Lung (tissue), 10 donors: ENCODE measurements at regions not wholly inside any gene's neighbourhood (a gene's known extent, or its start where the extent isn't known, plus 50 kb on each side); places are given as distances from the start of the nearest gene placed in this dataset. TPM values are rescaled to one million over a fixed set of nuclear protein-coding genes. Genes with fewer than 3 reads are reported as not detected.
"Not testable (repeated sequence)": the region's sequence is repeated elsewhere in the genome, so short reads cannot be mapped to it uniquely, and the experiment has no call there.

Experiments
- ATAC-seq: fragments of 200-7000 bp; cut with Tn5 transposase; one replicate; pipeline ENCODE4 v1.9.1; 2020; ENCODE audit warnings: moderate number of reproducible peaks; ENCODE audit not compliant: insufficient read depth, low FRiP score
- DNase-seq, 3 donors: peaks; one replicate each; pipeline ENCODE4 v3.0.0-alpha.2; 2013 to 2017
- H3K27ac ChIP-seq, 2 donors: one replicate each; pipeline ENCODE4 v1.5.1; 2013; ENCODE audit warnings: mild to moderate bottlenecking in 2 of 2, moderate library complexity in 2 of 2, control low read depth in 1 of 2, inconsistent platforms in 1 of 2, low read depth in 1 of 2, low read length in 1 of 2
- H3K27me3 ChIP-seq, 3 donors: one replicate each; pipeline ENCODE4 v1.5.1; 2013; ENCODE audit warnings: low read length in 2 of 3; ENCODE audit not compliant: control insufficient read depth in 3 of 3, insufficient read depth in 3 of 3
- H3K36me3 ChIP-seq, 4 donors: one replicate each; pipeline ENCODE4 v1.5.1; 2013; ENCODE audit warnings: low read length in 4 of 4, mild to moderate bottlenecking in 1 of 4, moderate library complexity in 1 of 4; ENCODE audit not compliant: control insufficient read depth in 4 of 4, insufficient read depth in 4 of 4
- H3K4me1 ChIP-seq, 5 donors: one replicate each; pipeline ENCODE4 v1.5.1; 2013; ENCODE audit warnings: low read length in 5 of 5, mild to moderate bottlenecking in 2 of 5, moderate library complexity in 1 of 5; ENCODE audit not compliant: control insufficient read depth in 5 of 5, insufficient read depth in 5 of 5
- H3K4me3 ChIP-seq: one replicate; pipeline ENCODE4 v1.5.1; 2013; ENCODE audit warnings: mild to moderate bottlenecking, control low read depth, moderate library complexity
- H3K9ac ChIP-seq, 2 donors: one replicate each; pipeline ENCODE4 v1.5.1; 2013; ENCODE audit warnings: low read length in 2 of 2, control low read depth in 1 of 2; ENCODE audit not compliant: insufficient read depth in 1 of 2
- H3K9me3 ChIP-seq, 4 donors: one replicate each; pipeline ENCODE4 v1.5.1; 2013; ENCODE audit warnings: low read length in 3 of 4, mild to moderate bottlenecking in 1 of 4, moderate library complexity in 1 of 4; ENCODE audit not compliant: control insufficient read depth in 4 of 4, insufficient read depth in 3 of 4
- WGBS, 2 donors: extraction: QIAGEN DNeasy Blood & Tissue Kit; methylation state at CpG; one replicate each; pipeline ENCODE4 v1.1.7; 2013; 5-methylcytosine and 5-hydroxymethylcytosine counted together
- small RNA-seq: library from RNA; depleted of rRNA; stranded (forward); fragments of <200 nt; gene quantifications from one replicate; pipeline ENCODE3, GENCODE V24; 2014; ENCODE audit warnings: low replicate concordance
- donor health status: Bipolar disorder and iron deficiency.
- donor health status: healthy.
- donor health status: DM: yes; HTN: yes; CAD: no.

- not testable (repeated sequence) for H3K4me3 ChIP-seq, DNase-seq, H3K27me3 ChIP-seq, H3K4me1 ChIP-seq, H3K9ac ChIP-seq, H3K9me3 ChIP-seq, H3K27ac ChIP-seq, H3K36me3 ChIP-seq, ATAC-seq
- WGBS, 2 donors = 62 to 70% methylated on average over 14 to 24 of the region's 41 CpGs
Observed at GRCh38 chr7:63694296-63694695, 304.4 kb upstream of the ZNF722 start.

Small RNA genes lying in the stretch of these regions (small RNA-seq; reads per million reads assigned to genes)
- gene MIR4283-2 = not detected
